GF-D8 (cell line): ENCODE measurements at regions not wholly inside any gene's neighbourhood (a gene's known extent, or its start where the extent isn't known, plus 50 kb on each side); places are given as distances from the start of the nearest gene placed in this dataset.

Experiments
- DNase-seq: peaks from one replicate; lab custom pipeline; 2025; lab: John Stamatoyannopoulos, UW

DNA sequence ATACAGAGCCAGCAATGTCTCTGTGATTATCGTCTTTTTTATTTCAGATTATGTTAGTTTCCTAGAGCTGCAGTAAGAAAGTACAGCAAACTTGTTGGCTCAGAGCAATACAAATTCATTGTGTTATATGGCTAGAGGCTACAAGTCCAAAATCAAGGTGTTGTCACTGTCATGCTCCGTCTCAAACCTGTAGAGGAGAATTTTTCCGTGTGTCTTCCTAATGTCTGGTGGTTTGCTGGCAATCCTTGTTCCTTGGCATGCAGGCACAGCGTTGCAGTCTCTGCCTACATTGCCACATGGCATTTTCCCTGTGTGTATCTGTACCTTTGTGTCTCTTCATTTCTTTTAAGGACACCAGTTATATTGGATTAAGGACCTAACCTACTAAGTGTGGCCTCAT, 244.4 kb downstream of the LRRIQ3 start:
- DNase-seq, result no peak

GRCh38 chr1:73953186-73953585, 244.8 kb downstream of the LRRIQ3 start:
- no peak for DNase-seq

GRCh38 chr1:73948055-73948454, 249.9 kb downstream of the LRRIQ3 start:
- no peak for DNase-seq

DNA sequence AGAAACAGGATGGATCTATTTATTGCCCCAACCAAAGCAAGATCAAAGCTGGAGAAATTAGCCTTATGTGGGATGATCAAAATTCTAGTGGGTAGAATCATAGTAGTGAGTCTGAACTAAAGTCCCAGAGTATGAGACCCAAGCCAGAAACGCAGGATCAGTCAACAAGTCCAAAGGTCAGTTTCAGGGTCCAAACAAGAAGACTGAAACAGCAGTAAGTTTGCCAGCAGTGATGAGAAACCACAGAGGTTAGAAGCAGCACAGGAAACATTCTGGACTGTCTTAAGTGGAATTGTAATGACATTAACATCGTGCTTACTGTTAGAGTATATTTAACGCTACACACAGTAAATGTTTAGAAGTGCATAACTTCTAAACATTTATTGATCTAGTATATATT, 251.0 kb downstream of the LRRIQ3 start:
- DNase-seq, result no peak

GRCh38 chr1:73943270-73943669, 254.7 kb downstream of the LRRIQ3 start:
- no peak for DNase-seq

DNA sequence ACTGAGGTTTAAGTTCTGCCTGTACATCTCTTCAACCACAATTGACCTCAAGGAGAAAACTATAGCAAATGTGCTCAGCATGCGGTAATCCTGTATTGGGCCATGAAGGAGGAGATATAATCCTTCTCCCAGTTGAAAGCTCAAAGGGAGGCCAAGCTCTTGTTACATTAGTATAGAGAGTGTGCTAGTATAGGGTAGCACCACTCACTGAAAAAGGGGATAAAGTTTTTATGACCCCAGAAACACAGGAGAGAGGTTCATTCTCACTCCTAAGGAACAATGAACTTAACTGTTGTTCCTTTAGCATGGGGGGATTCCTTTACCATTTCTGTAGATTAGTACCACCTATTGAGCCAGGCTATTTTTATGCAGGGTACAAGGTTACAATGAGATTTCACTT, 267.7 kb downstream of the LRRIQ3 start:
- no peak for DNase-seq

DNA sequence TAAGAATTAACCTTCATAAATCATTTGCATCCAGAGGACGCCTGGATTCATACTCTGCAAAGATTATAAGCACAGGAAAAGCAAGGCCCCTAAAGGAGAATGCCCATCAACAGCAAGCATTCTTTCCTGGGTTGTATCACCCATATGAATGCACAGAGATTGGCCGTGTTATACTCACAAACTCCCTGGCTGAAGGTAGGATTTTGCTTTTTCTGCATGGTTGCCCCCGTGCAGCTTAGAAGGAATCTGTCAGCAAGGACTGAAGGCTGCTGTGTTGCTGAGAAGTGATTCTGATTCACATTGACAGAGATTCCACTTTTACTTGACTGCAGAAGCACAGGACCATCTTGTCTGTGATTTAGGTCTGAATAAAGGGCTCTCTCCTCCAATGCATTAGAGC, 283.0 kb downstream of the LRRIQ3 start:
- no peak for DNase-seq

- no peak for DNase-seq
Observed at GRCh38 chr1:73913025-73913424, 285.0 kb downstream of the LRRIQ3 start.

- DNase-seq, result no peak
Observed at GRCh38 chr1:73911849-73912248, 286.1 kb downstream of the LRRIQ3 start.

- DNase-seq, result no peak
Observed at GRCh38 chr1:73910466-73910865, 287.5 kb downstream of the LRRIQ3 start.

GRCh38 chr1:73910062-73910461, 287.9 kb downstream of the LRRIQ3 start:
- DNase-seq, result no peak

- no peak for DNase-seq
Observed at GRCh38 chr1:73909043-73909562, 288.9 kb downstream of the LRRIQ3 start.

DNA sequence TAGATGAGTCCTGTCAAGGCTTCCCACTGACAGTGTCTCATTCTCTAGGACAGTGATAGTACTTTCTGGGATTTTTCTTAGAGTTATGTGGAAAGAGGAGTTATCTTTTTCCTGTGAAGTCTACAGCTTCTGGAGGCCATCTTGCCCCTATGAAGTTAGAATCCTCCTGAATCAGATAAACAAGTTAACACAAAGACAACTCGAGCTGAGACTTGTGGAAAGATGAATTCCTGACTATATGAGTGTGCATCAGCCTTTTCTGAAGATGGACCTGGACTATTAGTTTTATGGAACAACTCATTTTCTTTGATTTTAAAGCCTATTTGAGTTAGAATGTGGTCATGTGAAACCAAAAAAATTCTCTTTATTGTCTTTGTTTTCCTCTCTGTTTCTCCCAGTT, 290.9 kb downstream of the LRRIQ3 start:
- no peak for DNase-seq

GRCh38 chr1:73903092-73903491, 294.9 kb downstream of the LRRIQ3 start:
- DNase-seq, result no peak

DNA sequence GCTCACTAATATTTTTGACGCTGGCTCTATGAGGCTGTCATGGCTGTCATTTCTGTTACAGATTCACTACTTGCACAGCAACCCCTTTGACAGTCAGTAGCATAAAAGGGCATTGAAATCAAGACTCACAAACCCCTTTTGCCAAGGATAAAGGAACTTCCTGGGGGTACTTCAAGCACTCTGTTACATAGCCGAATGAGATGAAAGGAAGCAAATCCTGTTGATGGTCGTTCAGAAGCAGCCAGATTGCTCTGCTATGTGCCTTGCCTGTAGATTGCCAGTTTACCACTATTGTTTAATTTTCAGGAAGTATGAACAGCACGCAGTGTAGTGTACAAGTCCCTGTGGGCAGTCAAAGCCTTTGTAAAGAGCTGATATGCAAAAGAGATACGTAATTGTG, 296.2 kb downstream of the LRRIQ3 start:
- DNase-seq, result no peak

- DNase-seq, result no peak
Observed at GRCh38 chr1:73899311-73899710, 298.7 kb downstream of the LRRIQ3 start.

DNA sequence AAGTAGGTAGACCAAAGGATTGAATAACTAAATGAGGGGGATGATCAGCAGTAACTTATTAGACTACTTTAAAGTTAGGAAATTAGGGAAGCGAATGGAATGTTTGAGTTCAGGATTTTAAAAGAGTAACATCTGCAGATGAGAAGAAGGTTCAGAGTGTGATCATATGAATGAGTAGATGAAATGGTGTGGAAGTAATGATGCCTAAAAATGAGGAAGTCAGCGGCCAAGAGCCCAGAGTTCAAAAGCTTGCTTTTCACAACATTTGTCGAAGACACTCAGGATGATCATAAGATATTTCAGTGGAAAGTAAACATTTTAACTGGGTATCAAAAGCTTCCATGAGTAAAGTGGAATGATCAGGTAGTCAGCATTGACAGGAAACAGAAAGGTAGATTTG, 299.4 kb downstream of the LRRIQ3 start:
- no peak for DNase-seq

DNA sequence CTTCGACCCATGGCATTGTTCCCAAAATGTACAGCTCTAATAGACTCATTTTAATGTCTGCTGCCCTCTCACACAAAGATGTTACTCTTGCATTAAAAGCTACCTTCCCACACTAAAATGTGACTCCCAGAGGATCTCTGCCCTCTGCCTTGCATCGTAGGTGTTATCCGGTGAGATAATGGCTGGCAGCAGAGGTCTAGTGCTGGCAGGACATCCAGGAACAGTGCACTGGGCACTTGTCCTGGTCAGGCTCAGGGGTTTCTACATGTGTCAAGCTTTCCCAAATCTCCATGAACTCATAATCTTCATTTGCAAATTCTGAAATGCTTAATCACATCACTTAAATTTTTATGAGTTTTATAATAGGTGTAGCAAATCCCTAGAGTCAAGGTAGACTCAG, 310.6 kb downstream of the LRRIQ3 start:
- no peak for DNase-seq

DNA sequence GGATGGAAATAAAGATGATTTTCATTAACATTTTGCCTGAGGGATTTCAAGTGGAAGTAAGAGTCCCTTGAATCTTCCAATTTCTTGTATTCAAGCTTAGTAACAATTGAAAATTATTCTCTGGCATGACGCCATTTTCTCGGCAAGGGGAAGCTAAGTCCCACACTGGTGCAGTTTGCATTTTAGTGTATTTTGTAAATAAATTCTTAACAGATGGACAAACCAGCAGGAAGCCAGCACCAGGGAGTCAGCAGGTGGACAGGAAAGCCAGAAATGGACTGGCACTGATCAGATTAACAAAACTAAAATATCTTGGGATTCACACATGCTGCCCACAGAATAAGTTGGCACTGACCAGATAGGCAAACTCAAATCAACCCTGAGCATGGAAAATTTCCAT, 311.3 kb downstream of the LRRIQ3 start:
- DNase-seq, result no peak

DNA sequence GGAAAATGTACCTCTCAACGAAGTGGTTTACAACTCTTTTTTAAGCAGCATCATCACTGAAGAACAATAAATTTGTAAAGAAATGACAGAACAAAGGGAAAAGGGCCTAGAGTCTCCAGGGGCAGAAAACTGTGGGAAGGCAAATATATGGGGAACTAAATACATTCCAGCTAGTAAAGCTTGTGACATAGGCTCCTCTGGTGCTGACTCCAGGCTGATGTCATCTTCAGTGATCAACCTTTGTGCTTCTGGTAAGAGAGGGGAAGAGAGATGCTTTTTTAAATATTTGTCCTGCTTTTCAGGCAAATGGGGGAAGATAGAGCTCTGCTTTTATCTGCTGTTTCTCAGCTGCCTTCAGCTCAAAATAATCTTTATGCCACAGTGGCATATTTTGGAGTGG, 323.2 kb downstream of the LRRIQ3 start:
- no peak for DNase-seq

DNA sequence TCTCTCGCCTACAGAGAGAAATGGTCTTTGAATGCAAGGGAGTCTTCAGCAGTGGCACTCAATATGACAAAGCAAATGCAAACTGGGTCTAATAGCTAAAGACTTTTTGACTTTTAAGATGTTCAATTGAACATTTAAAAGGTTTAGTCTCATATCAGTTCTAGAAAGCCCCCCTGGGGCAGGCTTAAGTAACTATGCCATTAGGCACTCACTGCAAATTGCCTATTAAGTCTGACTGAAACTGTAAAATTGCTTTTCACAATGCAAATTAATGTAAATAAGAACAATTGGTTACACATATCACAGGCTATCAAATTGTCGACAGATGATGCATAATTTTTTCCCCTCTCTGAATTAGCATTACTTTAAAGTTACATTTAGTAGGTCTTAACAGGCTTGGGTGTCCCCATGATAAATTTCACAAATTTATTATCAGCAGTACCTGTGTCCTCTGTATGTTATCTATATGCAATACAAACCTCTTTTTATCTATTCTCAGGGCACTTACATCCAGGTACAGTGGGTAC, 329.1 kb downstream of the LRRIQ3 start:
- DNase-seq, result no peak

DNA sequence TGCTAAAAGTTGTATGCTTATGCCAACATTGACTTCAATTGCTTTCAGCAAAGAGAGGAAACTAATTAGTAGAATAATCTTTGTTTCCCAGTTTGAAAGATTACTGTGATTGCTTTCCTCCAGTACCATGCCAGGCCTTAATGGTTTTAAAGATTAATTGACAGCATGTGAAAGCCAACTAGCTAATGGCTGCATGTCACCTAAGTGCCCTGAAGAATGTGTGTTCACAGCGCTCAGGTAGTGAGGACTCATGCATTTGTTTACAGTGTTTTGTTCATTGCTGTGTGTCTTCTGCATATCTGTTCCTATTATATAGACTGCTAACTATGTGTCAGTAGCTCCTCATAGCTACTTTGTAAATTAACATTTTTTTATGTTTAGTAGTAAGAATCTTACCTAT, 335.6 kb downstream of the LRRIQ3 start:
- DNase-seq, result no peak

DNA sequence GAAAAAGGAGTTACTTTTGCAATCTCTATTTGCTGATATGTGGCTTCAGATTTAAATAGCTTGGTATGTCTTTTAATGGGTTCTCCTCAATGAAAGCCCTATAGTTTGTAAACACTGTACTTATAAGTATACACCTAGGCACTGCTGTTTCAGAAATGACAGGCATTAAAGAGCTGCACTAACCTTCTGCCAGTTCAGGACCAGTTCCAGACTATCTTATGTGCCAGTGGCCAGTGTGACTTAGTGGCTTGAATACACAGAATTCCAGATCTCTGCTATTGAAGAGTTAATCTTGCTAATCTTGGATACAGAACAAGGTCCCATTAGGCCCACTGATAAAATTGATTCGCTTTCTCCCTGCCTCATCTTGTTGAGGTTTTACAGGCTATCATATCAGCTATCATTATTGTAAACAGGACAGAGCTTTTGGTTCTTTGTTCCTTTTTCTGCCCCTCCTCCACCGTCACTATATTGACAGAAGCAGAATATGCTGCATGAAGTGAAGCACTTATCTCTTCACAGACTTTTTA, 337.5 kb downstream of the LRRIQ3 start:
- DNase-seq, result no peak

DNA sequence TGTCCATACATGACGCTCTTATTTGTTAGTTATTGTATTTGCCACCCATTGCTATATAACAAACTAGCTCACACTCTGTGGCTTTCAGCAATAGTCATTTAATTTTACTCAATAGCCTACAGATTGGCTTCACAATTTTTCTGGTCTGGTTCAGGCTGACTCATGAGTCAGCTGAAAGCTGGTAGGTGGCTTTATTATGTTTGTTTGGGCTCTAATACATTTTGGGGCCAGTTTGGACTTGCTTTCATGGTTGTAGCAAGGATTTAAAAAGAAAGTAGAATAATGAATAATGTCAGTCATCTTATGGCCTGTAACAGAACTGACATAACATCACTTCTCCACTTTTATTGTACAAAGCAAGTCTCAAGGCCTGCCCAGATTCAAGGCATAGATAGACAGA, 338.7 kb downstream of the LRRIQ3 start:
- DNase-seq, result no peak
